Transverse colon (tissue), 4 donors: ENCODE measurements at regions not wholly inside any gene's neighbourhood (a gene's known extent, or its start where the extent isn't known, plus 50 kb on each side); places are given as distances from the start of the nearest gene placed in this dataset.

Experiments
- EP300 ChIP-seq: sonication (generic); formaldehyde crosslinking; IDR thresholded peaks from one replicate; pipeline ENCODE4 v1.6.1; 2017; ENCODE audit warnings: antibody characterized with exemption, low read depth
- POLR2A ChIP-seq: fragments of 450-650 bp; IDR thresholded peaks from one replicate; pipeline ENCODE4 v1.6.1; 2016; ENCODE audit warnings: antibody characterized with exemption, mild to moderate bottlenecking, moderate library complexity
- POLR2AphosphoS5 ChIP-seq, 3 donors: sonication (generic); formaldehyde crosslinking; IDR thresholded peaks; one replicate each; pipeline ENCODE4 v1.6.1; 2016; ENCODE audit warnings: antibody characterized with exemption in 3 of 3
- TF ChIP-seq, protein P1 (sequence below), 5 experiments: fragments of 200-600 bp in 3 of 5; fragments of 450-650 bp in 2 of 5; sonication (generic) in 3 of 5; IDR thresholded peaks; 1 replicate in 2 of 5; 2 replicates in 3 of 5; pipeline ENCODE4 v1.5.1; 2016 to 2017; ENCODE audit warnings: antibody characterized with exemption in 5 of 5, inconsistent platforms in 3 of 5, mild to moderate bottlenecking in 2 of 5, moderate library complexity in 1 of 5

DNA sequence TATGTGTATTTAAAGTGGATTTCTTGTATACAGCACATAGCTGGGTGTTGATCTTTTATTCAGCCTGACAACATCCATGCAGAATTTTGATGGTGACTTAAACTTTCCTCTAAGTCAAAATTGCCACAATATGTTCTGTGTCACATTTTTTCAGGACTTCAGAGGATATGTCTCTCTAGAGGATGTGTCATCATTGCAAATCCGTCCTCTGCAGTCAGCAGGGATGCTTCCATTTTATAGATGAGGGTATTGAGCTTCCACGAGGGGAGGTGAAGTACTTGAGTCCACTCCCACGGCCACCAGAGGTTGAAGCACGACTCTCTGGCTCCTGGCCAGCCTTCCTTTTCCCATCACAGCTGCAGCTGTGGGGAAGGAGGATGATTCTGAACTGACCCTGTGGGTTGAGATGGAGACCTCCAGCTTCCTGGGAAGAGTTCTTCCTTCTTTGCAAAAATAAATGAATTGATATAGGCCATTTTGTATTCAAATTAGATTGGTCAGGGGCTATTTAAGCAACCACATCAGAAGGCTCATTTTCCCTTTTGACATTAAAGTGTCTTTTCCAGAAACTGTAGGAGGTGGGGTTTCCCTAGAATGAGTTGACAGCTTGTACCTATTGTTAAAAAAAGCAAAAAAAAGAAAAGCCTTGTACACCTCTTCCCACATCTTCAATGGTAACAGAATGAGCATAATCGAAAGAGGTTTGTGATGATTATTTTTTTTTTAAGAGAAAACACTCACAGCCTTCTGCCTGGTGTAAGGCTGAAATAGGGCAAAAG, 55.2 kb upstream of the MYEOV start:
- TF ChIP-seq, protein P1, sequence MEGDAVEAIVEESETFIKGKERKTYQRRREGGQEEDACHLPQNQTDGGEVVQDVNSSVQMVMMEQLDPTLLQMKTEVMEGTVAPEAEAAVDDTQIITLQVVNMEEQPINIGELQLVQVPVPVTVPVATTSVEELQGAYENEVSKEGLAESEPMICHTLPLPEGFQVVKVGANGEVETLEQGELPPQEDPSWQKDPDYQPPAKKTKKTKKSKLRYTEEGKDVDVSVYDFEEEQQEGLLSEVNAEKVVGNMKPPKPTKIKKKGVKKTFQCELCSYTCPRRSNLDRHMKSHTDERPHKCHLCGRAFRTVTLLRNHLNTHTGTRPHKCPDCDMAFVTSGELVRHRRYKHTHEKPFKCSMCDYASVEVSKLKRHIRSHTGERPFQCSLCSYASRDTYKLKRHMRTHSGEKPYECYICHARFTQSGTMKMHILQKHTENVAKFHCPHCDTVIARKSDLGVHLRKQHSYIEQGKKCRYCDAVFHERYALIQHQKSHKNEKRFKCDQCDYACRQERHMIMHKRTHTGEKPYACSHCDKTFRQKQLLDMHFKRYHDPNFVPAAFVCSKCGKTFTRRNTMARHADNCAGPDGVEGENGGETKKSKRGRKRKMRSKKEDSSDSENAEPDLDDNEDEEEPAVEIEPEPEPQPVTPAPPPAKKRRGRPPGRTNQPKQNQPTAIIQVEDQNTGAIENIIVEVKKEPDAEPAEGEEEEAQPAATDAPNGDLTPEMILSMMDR (IDR thresholded peaks at IDR 0.05): no peak
- TF ChIP-seq EP300 (no peak), POLR2AphosphoS5 (IDR thresholded peaks at IDR 0.05) (no peak), POLR2A (no peak)
